ENCODE measurements at regions not wholly inside any gene's neighbourhood (a gene's known extent, or its start where the extent isn't known, plus 50 kb on each side); places are given as distances from the start of the nearest gene placed in this dataset.

- peaks cover 0 to 8% of the 10 kb centered on the region in 2 donors for H3K9me3 Mint-ChIP-seq
- H3K4me1 Mint-ChIP-seq (ENCODE audit: low read depth in 2 of 2): no peaks in the 10 kb centered on the region
- H3K4me3 Mint-ChIP-seq: no peak overlapping the region
- H3K36me3 Mint-ChIP-seq (ENCODE audit: insufficient read depth): no peaks in the 10 kb centered on the region
- H3K27me3 Mint-ChIP-seq: no peaks in the 10 kb centered on the region
- ATAC-seq (replicated peaks) (no peak), DNase-seq (no peak)
- H3K27ac Mint-ChIP-seq: no peak overlapping the region
Measured at GRCh38 chr12:38961683-38962082, 56.3 kb upstream of the CPNE8 start.

GRCh38 chr12:38961012-38961411 lies 55.6 kb upstream of the CPNE8 start:
- Mint-ChIP-seq H3K36me3 (ENCODE audit: insufficient read depth) (no peaks in the 10 kb centered on the region), H3K9me3 (peaks cover 0 to 8% of the 10 kb centered on the region in 2 donors), H3K27me3 (no peaks in the 10 kb centered on the region), H3K4me3 (no peak overlapping the region), H3K4me1 (ENCODE audit: low read depth in 2 of 2) (no peaks in the 10 kb centered on the region), H3K27ac (no peak overlapping the region)
- no peak for ATAC-seq (replicated peaks)
- no peak for DNase-seq

- ATAC-seq (replicated peaks) (no peak), DNase-seq (no peak)
- Mint-ChIP-seq H3K36me3 (ENCODE audit: insufficient read depth) (no peaks in the 10 kb centered on the region), H3K4me1 (ENCODE audit: low read depth in 2 of 2) (no peaks in the 10 kb centered on the region), H3K27ac (no peak overlapping the region), H3K27me3 (no peaks in the 10 kb centered on the region), H3K9me3 (no peaks in the 10 kb centered on the region), H3K4me3 (no peak overlapping the region)
Measured at GRCh38 chr12:38956337-38956736, 50.9 kb upstream of the CPNE8 start.
